HCT116 (cell line): ENCODE measurements at regions not wholly inside any gene's neighbourhood (a gene's known extent, or its start where the extent isn't known, plus 50 kb on each side); places are given as distances from the start of the nearest gene placed in this dataset.

ENCODE experiments used
- ATAC-seq: fragments of 200-7000 bp; cut with Tn5 transposase; 2 replicates; pipeline ENCODE4 v1.9.1; 2020; ENCODE audit warnings: mild to moderate bottlenecking, moderate library complexity
- BruUV-seq: library from RNA; stranded (reverse); fragments of 400-500 nt; replicated peaks from 2 replicates; lab custom pipeline; 2021; lab: Mats Ljungman, UMichigan
- CTCF ChIA-PET: fragments of 300-600 bp; sonication (Branson Sonifier 250); formaldehyde crosslinking; loops from one replicate; lab custom pipeline; 2021; ENCODE audit warnings: antibody characterized with exemption; lab: Charles Lee
- POLR2A ChIA-PET: fragments of 300-600, 350-600 bp; sonication (Branson Sonifier 250); formaldehyde crosslinking; loops from one replicate; lab custom pipeline; 2021; ENCODE audit warnings: antibody characterized with exemption; lab: Charles Lee
- RAD21 ChIA-PET, 2 experiments: fragments of 300-600 bp; sonication (Branson Sonifier 250); formaldehyde crosslinking; loops; one replicate each; lab custom pipeline; 2023; ENCODE audit warnings: low total read pairs in 2 of 2; ENCODE audit not compliant: uncharacterized antibody in 2 of 2, unreplicated experiment in 2 of 2, low non-redundant PET in 1 of 2; lab: Charles Lee
- DNase-seq: peaks from one replicate; pipeline ENCODE4 v3.0.0-alpha.2; 2010; ENCODE audit warnings: low read depth, low spot score
- H2AFZ ChIP-seq: fragments of 200-600 bp; shearing (Covaris generic), sonication (generic); 2 replicates; pipeline ENCODE4 v1.6.1; 2017; ENCODE audit warnings: low read depth, mixed run types, mixed read lengths, antibody characterized with exemption, low read length; ENCODE audit not compliant: poor library complexity, severe bottlenecking
- H3K27ac ChIP-seq: 2 replicates; pipeline ENCODE4 v1.5.1; 2012; ENCODE audit warnings: low read depth, low read length
- H3K27me3 ChIP-seq: fragments of 200-600 bp; sonication (generic); 2 replicates; pipeline ENCODE4 v1.6.1; 2016; ENCODE audit warnings: mixed run types, low read length, mixed read lengths; ENCODE audit not compliant: insufficient read depth
- H3K36me3 ChIP-seq, 2 experiments: fragments of 200-500 bp in 1 of 2; fragments of 200-600 bp in 1 of 2; sonication (Bioruptor generic) in 1 of 2; sonication (generic) in 1 of 2; 2 replicates each; pipeline versions ENCODE4 v1.5.1 to v1.6.1; 2014 to 2016; ENCODE audit warnings: low read length in 2 of 2, inconsistent platforms in 1 of 2, mixed read lengths in 1 of 2, mixed run types in 1 of 2; ENCODE audit not compliant: insufficient read depth in 2 of 2, control insufficient read depth in 1 of 2
- H3K4me1 ChIP-seq, 2 experiments: fragments of 200-600 bp in 1 of 2; sonication (generic) in 1 of 2; 2 replicates each; pipeline versions ENCODE4 v1.5.1 to v1.6.1; 2012 to 2017; ENCODE audit warnings: low read length in 2 of 2, inconsistent platforms in 1 of 2, mild to moderate bottlenecking in 1 of 2, mixed read lengths in 1 of 2, mixed run types in 1 of 2, moderate library complexity in 1 of 2; ENCODE audit not compliant: insufficient read depth in 2 of 2, control insufficient read depth in 1 of 2
- H3K4me2 ChIP-seq: fragments of 200-600 bp; sonication (generic); 2 replicates; pipeline ENCODE4 v1.6.1; 2017; ENCODE audit warnings: mixed run types, low read length, mixed read lengths
- H3K4me3 ChIP-seq, 2 experiments: fragments of 200-600 bp in 1 of 2; sonication (generic) in 1 of 2; replicated peaks in 1 of 2; 2 replicates each; pipeline ENCODE4 v1.5.1; 2011 to 2016; ENCODE audit warnings: low read length in 2 of 2, control low read depth in 1 of 2, low read depth in 1 of 2, mild to moderate bottlenecking in 1 of 2, mixed read lengths in 1 of 2, mixed run types in 1 of 2
- H3K79me2 ChIP-seq: fragments of 200-600 bp; sonication (generic); 2 replicates; pipeline ENCODE4 v1.6.1; 2017; ENCODE audit warnings: mild to moderate bottlenecking, mixed run types, low read length, moderate library complexity, mixed read lengths; ENCODE audit not compliant: insufficient read depth
- H3K9ac ChIP-seq: fragments of 200-600 bp; sonication (generic); 2 replicates; pipeline ENCODE4 v1.6.1; 2016; ENCODE audit warnings: low read length, mixed read lengths
- H3K9me2 ChIP-seq: fragments of 200-600 bp; sonication (generic), shearing (Covaris generic); 2 replicates; pipeline ENCODE4 v1.6.1; 2017; ENCODE audit warnings: mixed run types, mild to moderate bottlenecking, moderate library complexity; ENCODE audit not compliant: insufficient read depth
- H3K9me3 ChIP-seq, 2 experiments: fragments of 200-500 bp in 1 of 2; fragments of 200-600 bp in 1 of 2; sonication (Bioruptor generic) in 1 of 2; sonication (generic) in 1 of 2; 2 replicates each; pipeline ENCODE4 v1.6.1; 2014 to 2017; ENCODE audit warnings: low read length in 2 of 2, mixed read lengths in 2 of 2, inconsistent platforms in 1 of 2, low read depth in 1 of 2, mild to moderate bottlenecking in 1 of 2, mixed run types in 1 of 2, moderate library complexity in 1 of 2; ENCODE audit not compliant: control insufficient read depth in 1 of 2, insufficient read depth in 1 of 2
- H4K20me1 ChIP-seq: fragments of 200-600 bp; sonication (generic), shearing (Covaris generic); 2 replicates; pipeline ENCODE4 v1.6.1; 2017; ENCODE audit warnings: mixed run types, mild to moderate bottlenecking, moderate library complexity; ENCODE audit not compliant: insufficient read depth
- CEBPB ChIP-seq: IDR thresholded peaks from 2 replicates; pipeline ENCODE4 v1.6.1; 2012; ENCODE audit warnings: low read depth
- CTCF ChIP-seq, 3 experiments: fragments of 200-600 bp in 1 of 3; sonication (generic) in 1 of 3; IDR thresholded peaks in 2 of 3; conservative IDR thresholded peaks in 1 of 3; 2 replicates each; pipeline ENCODE4 v1.5.1; 2012 to 2017; ENCODE audit warnings: low read depth in 2 of 3, low read length in 2 of 3, antibody characterized with exemption in 1 of 3, borderline replicate concordance in 1 of 3, control low read depth in 1 of 3, mild to moderate bottlenecking in 1 of 3, mixed read lengths in 1 of 3, mixed run types in 1 of 3, moderate library complexity in 1 of 3; ENCODE audit not compliant: insufficient read depth in 1 of 3
- EGR1 ChIP-seq: IDR thresholded peaks from 2 replicates; pipeline ENCODE4 v1.6.1; 2012; ENCODE audit warnings: low read depth
- ELF1 ChIP-seq: IDR thresholded peaks from 2 replicates; pipeline ENCODE4 v1.6.1; 2012; ENCODE audit warnings: low read depth, borderline replicate concordance
- EZH2 ChIP-seq: fragments of 200-600 bp; sonication (generic); IDR thresholded peaks from 2 replicates; pipeline ENCODE4 v1.6.1; 2017; ENCODE audit warnings: antibody characterized with exemption, mixed run types
- FOSL1 ChIP-seq: IDR thresholded peaks from 2 replicates; pipeline ENCODE4 v1.6.1; 2012; ENCODE audit warnings: low read depth
- POLR2AphosphoS5 ChIP-seq: IDR thresholded peaks from 2 replicates; pipeline ENCODE4 v1.6.1; 2011; ENCODE audit warnings: mild to moderate bottlenecking, low read depth, low read length, moderate library complexity
- SIN3A ChIP-seq: IDR thresholded peaks from 2 replicates; pipeline ENCODE4 v1.6.1; 2012; ENCODE audit warnings: low read depth
- SP1 ChIP-seq: IDR thresholded peaks from 2 replicates; pipeline ENCODE4 v1.6.1; 2012; ENCODE audit warnings: low read depth
- SRF ChIP-seq: IDR thresholded peaks from 2 replicates; pipeline ENCODE4 v1.6.1; 2012; ENCODE audit warnings: low read depth
- TCF7L2 ChIP-seq: IDR thresholded peaks from 2 replicates; pipeline ENCODE4 v1.7.0; 2011; ENCODE audit warnings: borderline replicate concordance, inconsistent platforms; ENCODE audit not compliant: insufficient read depth, insufficient read length; ENCODE audit errors: extremely low read depth
- YY1 ChIP-seq: IDR thresholded peaks from 2 replicates; pipeline ENCODE4 v1.6.1; 2011; ENCODE audit warnings: low read length, low read depth, moderate library complexity, mild to moderate bottlenecking; ENCODE audit not compliant: insufficient replicate concordance; ENCODE audit errors: extremely low read depth
- ZFX ChIP-seq: fragments of 450-650 bp; IDR thresholded peaks from 2 replicates; pipeline ENCODE4 v1.6.1; 2017
- intact Hi-C: fragments of 100-400 bp; cut with micrococcal nuclease; formaldehyde crosslinking; loops from 2 replicates; pipeline ENCODE4 v1.10.0; 2022

DNA sequence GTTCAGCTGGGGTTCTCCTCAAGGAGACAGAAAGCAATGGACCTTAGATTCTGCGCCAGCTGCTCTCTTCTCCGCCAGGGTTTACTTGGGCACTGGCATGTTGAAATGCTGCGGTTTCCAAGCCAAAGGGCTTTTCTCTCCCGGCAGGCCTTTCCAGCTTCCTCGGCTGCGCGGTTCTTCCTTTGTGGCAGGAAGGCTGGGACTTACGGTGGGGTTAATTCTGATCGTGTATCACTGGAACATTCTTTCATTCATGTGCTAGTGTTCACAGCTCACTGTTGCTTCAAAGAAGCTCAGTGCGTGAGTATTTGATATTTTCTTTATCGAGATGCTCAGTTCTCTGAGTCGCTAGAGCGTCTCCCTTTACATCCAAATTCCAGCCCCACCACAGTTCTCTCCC, 723.2 kb downstream of the UQCRFS1 start:
- ChIA-PET RAD21 (no interaction called here), POLR2A (no interaction called here), CTCF (no interaction called here)
- Histone ChIP-seq H3K4me2 (no peak overlapping the region), H3K9me3 (peaks cover 13 to 23% of the 10 kb centered on the region in 2 experiments; a peak in 2 of 4 replicates), H2AFZ (no peak overlapping the region), H3K9me2 (no peaks in the 10 kb centered on the region), H3K4me1 (no peaks in the 10 kb centered on the region), H3K9ac (no peak overlapping the region), H3K36me3 (no peaks in the 10 kb centered on the region), H3K27ac (no peak overlapping the region), H3K79me2 (no peaks in the 10 kb centered on the region), H3K27me3 (no peaks in the 10 kb centered on the region), H4K20me1 (no peaks in the 10 kb centered on the region), H3K4me3 (no peak overlapping the region)
- ATAC-seq (no peak), DNase-seq (no peak)
- TF ChIP-seq CEBPB (no peak), SP1 (no peak), ELF1 (no peak), YY1 (no peak), SRF (no peak), TCF7L2 (no peak), POLR2AphosphoS5 (no peak), EGR1 (no peak), CTCF (IDR thresholded peaks at IDR 0.05 in 2 of 3, conservative IDR thresholded peaks at IDR 0.05 in 1 of 3; ENCODE audit: borderline replicate concordance in 1 of 3, insufficient read depth in 1 of 3, low read depth in 2 of 3, low read length in 2 of 3) (no peak), FOSL1 (no peak), EZH2 (no peak), ZFX (no peak), SIN3A (no peak)
- intact Hi-C loops, result no loop called here
- no TSS peak for BruUV-seq
